ENCODE measurements at regions not wholly inside any gene's neighbourhood (a gene's known extent, or its start where the extent isn't known, plus 50 kb on each side); places are given as distances from the start of the nearest gene placed in this dataset.

GRCh38 chr2:220033546-220033945, 406.1 kb downstream of the SLC4A3 start:
- TF ChIP-seq CTCF (IDR thresholded peaks at IDR 0.05) (no peak), POLR2A (IDR thresholded peaks at IDR 0.05) (no peak)

Data from body of pancreas (tissue), 4 donors.